ENCODE measurements at regions not wholly inside any gene's neighbourhood (a gene's known extent, or its start where the extent isn't known, plus 50 kb on each side); places are given as distances from the start of the nearest gene placed in this dataset.

DNA sequence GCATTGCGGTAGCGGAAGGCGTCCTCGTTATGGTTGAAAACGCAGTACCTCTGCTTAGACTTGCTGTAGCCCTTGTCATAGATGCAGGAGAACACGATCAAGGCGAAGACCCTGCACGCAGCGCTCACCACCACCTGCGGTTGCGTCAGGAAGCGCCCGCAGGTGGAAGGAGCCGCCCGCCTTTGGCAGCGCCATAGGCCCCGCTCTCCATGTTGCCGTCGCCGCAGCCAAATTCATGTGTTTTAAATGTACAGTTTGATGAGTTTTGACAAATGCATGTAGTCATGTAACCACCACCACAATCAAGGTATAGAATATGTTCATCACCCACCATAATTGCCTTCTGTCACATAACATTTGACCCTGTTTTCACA, 84.9 kb upstream of the CEP78 start:
- no peak for TF ChIP-seq EZH2 (IDR thresholded peaks at IDR 0.05)
- TF ChIP-seq, protein P1, sequence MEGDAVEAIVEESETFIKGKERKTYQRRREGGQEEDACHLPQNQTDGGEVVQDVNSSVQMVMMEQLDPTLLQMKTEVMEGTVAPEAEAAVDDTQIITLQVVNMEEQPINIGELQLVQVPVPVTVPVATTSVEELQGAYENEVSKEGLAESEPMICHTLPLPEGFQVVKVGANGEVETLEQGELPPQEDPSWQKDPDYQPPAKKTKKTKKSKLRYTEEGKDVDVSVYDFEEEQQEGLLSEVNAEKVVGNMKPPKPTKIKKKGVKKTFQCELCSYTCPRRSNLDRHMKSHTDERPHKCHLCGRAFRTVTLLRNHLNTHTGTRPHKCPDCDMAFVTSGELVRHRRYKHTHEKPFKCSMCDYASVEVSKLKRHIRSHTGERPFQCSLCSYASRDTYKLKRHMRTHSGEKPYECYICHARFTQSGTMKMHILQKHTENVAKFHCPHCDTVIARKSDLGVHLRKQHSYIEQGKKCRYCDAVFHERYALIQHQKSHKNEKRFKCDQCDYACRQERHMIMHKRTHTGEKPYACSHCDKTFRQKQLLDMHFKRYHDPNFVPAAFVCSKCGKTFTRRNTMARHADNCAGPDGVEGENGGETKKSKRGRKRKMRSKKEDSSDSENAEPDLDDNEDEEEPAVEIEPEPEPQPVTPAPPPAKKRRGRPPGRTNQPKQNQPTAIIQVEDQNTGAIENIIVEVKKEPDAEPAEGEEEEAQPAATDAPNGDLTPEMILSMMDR (IDR thresholded peaks at IDR 0.05): no peak
- TF ChIP-seq EZH2phosphoT487 (IDR thresholded peaks at IDR 0.05): no peak

All from neural progenitor cell (in vitro differentiated cells).